ENCODE measurements at regions not wholly inside any gene's neighbourhood (a gene's known extent, or its start where the extent isn't known, plus 50 kb on each side); places are given as distances from the start of the nearest gene placed in this dataset.

DNA sequence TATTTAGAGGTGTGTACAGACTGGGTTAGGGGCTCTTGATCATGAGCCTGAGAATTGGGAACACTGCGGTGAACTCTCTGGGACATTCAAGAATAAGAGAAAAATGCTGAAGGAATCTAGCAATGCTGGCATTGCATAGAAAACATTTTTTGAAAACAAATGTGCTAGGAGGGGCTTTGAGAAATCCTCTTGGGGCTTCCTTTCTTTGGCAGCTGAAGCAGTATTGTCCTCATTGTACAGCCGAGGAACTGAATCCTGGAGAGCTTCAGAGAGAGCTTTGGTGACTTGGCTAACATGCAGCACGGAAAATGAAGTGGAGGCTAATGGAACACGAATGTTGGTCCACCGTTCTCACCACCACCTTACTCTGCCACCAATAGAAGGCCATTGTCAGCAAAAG is 107.3 kb upstream of the EFEMP1 start (continued):
- TF ChIP-seq CTBP2 (IDR thresholded peaks at IDR 0.05; ENCODE audit: borderline replicate concordance, insufficient read depth, insufficient read length, low read length) (no peak), RNF2 (IDR thresholded peaks at IDR 0.05; ENCODE audit: borderline replicate concordance, low read depth, low read length, missing control alignments, poor library complexity, severe bottlenecking) (no peak), JUN (IDR thresholded peaks at IDR 0.05; ENCODE audit: low read depth, low read length) (no peak)

All from H1 (cell line).